Natural killer cell treated with Interleukin-12 subunit alpha and Interleukin-12 subunit beta and Interleukin-15 and Interleukin-18, amount 100 ng/mL, for 72 hours (primary cell): ENCODE measurements at regions not wholly inside any gene's neighbourhood (a gene's known extent, or its start where the extent isn't known, plus 50 kb on each side); places are given as distances from the start of the nearest gene placed in this dataset.

Experiments used
- ATAC-seq, 2 donors: fragments of 150-1000 bp; cut with Tn5 transposase in 1 of 2; sonication (Bioruptor Pico), chemical (Tn5 transposase) in 1 of 2; 2 replicates each; pipeline ENCODE4 v1.10.0; 2021
- DNase-seq: peaks from one replicate; pipeline ENCODE4 v3.0.0; 2022; ENCODE audit warnings: low spot score
- H3K27ac Mint-ChIP-seq, 2 donors: 1 replicate in 1 of 2; 2 replicates in 1 of 2; pipeline ENCODE4 v1.8.0; 2022; ENCODE audit warnings: mixed read lengths in 2 of 2, mild to moderate bottlenecking in 1 of 2, moderate library complexity in 1 of 2
- H3K27me3 Mint-ChIP-seq, 2 donors: 1 replicate in 1 of 2; 2 replicates in 1 of 2; pipeline ENCODE4 v1.8.0; 2022; ENCODE audit warnings: mixed read lengths in 2 of 2
- H3K36me3 Mint-ChIP-seq: one replicate; pipeline ENCODE4 v1.8.0; 2022; ENCODE audit warnings: mixed read lengths
- H3K4me1 Mint-ChIP-seq, 2 donors: 1 replicate in 1 of 2; 2 replicates in 1 of 2; pipeline ENCODE4 v1.8.0; 2022; ENCODE audit warnings: low read depth in 2 of 2, mixed read lengths in 2 of 2, mild to moderate bottlenecking in 1 of 2
- H3K4me3 Mint-ChIP-seq: one replicate; pipeline ENCODE4 v1.8.0; 2022; ENCODE audit warnings: mixed read lengths
- H3K9me3 Mint-ChIP-seq: 2 replicates; pipeline ENCODE4 v1.8.0; 2022; ENCODE audit warnings: mixed read lengths

- Mint-ChIP-seq H3K4me1 (no peaks in the 10 kb centered on the region), H3K9me3 (no peaks in the 10 kb centered on the region), H3K27ac (no peak overlapping the region), H3K27me3 (peaks cover 0 to 12% of the 10 kb centered on the region in 2 donors), H3K4me3 (no peak overlapping the region), H3K36me3 (no peaks in the 10 kb centered on the region)
- ATAC-seq = no peak
- no peak for DNase-seq
Observed at GRCh38 chr12:115722181-115722580, 555.3 kb downstream of the MED13L start.

- no peak overlapping the region for H3K27ac Mint-ChIP-seq
- peaks cover 2% of the 10 kb centered on the region for H3K9me3 Mint-ChIP-seq
- H3K36me3 Mint-ChIP-seq = no peaks in the 10 kb centered on the region
- H3K27me3 Mint-ChIP-seq = peaks cover 3% of the 10 kb centered on the region in 2 donors
- no peak overlapping the region for H3K4me3 Mint-ChIP-seq
- no peaks in the 10 kb centered on the region for H3K4me1 Mint-ChIP-seq
- DNase-seq (no peak), ATAC-seq (no peak)
Observed at GRCh38 chr12:115716551-115716950, 560.9 kb downstream of the MED13L start.

GRCh38 chr12:115712676-115713075 is 564.8 kb downstream of the MED13L start:
- H3K27ac Mint-ChIP-seq = no peak overlapping the region
- no peak for DNase-seq
- no peaks in the 10 kb centered on the region for H3K4me1 Mint-ChIP-seq
- no peaks in the 10 kb centered on the region for H3K36me3 Mint-ChIP-seq
- peaks cover 7% of the 10 kb centered on the region for H3K9me3 Mint-ChIP-seq
- H3K4me3 Mint-ChIP-seq = no peak overlapping the region
- H3K27me3 Mint-ChIP-seq = peaks cover 7 to 8% of the 10 kb centered on the region in 2 donors
- ATAC-seq = no peak

GRCh38 chr12:115710104-115710564 is 567.4 kb downstream of the MED13L start:
- Mint-ChIP-seq H3K9me3 (peaks cover 13% of the 10 kb centered on the region), H3K4me3 (no peak overlapping the region), H3K4me1 (no peaks in the 10 kb centered on the region), H3K27ac (no peak overlapping the region), H3K27me3 (peaks cover 7 to 8% of the 10 kb centered on the region in 2 donors), H3K36me3 (no peaks in the 10 kb centered on the region)
- DNase-seq = no peak
- ATAC-seq = no peak

- Mint-ChIP-seq H3K27me3 (peaks cover 7 to 8% of the 10 kb centered on the region in 2 donors), H3K36me3 (no peaks in the 10 kb centered on the region), H3K4me3 (no peak overlapping the region), H3K4me1 (no peaks in the 10 kb centered on the region), H3K27ac (no peak overlapping the region), H3K9me3 (peaks cover 13% of the 10 kb centered on the region)
- DNase-seq = no peak
- no peak for ATAC-seq
Observed at GRCh38 chr12:115709540-115710011, 567.9 kb downstream of the MED13L start.

GRCh38 chr12:115708801-115709200 is 568.7 kb downstream of the MED13L start:
- Mint-ChIP-seq H3K4me1 (no peaks in the 10 kb centered on the region), H3K4me3 (no peak overlapping the region), H3K27ac (no peak overlapping the region), H3K9me3 (peaks cover 13% of the 10 kb centered on the region), H3K36me3 (no peaks in the 10 kb centered on the region), H3K27me3 (peaks cover 5 to 7% of the 10 kb centered on the region in 2 donors)
- ATAC-seq (no peak), DNase-seq (no peak)

GRCh38 chr12:115700896-115701465 is 576.5 kb downstream of the MED13L start:
- H3K4me1 Mint-ChIP-seq = no peaks in the 10 kb centered on the region
- H3K27me3 Mint-ChIP-seq = peaks cover 2 to 5% of the 10 kb centered on the region in 2 donors
- H3K4me3 Mint-ChIP-seq = no peak overlapping the region
- no peak for ATAC-seq
- no peaks in the 10 kb centered on the region for H3K36me3 Mint-ChIP-seq
- DNase-seq = no peak
- H3K27ac Mint-ChIP-seq = no peak overlapping the region
- peaks cover 3% of the 10 kb centered on the region for H3K9me3 Mint-ChIP-seq

GRCh38 chr12:115700081-115700480 is 577.4 kb downstream of the MED13L start:
- DNase-seq (no peak), ATAC-seq (no peak)
- no peak overlapping the region for H3K4me3 Mint-ChIP-seq
- H3K9me3 Mint-ChIP-seq = no peaks in the 10 kb centered on the region
- no peaks in the 10 kb centered on the region for H3K36me3 Mint-ChIP-seq
- no peaks in the 10 kb centered on the region for H3K4me1 Mint-ChIP-seq
- H3K27ac Mint-ChIP-seq = no peak overlapping the region
- peaks cover 5 to 8% of the 10 kb centered on the region in 2 donors for H3K27me3 Mint-ChIP-seq

- DNase-seq = no peak
- H3K27me3 Mint-ChIP-seq = peaks cover 7 to 18% of the 10 kb centered on the region in 2 donors
- no peaks in the 10 kb centered on the region for H3K36me3 Mint-ChIP-seq
- ATAC-seq = no peak
- no peak overlapping the region for H3K4me3 Mint-ChIP-seq
- H3K27ac Mint-ChIP-seq = no peak overlapping the region
- no peaks in the 10 kb centered on the region for H3K9me3 Mint-ChIP-seq
- no peaks in the 10 kb centered on the region for H3K4me1 Mint-ChIP-seq
Observed at GRCh38 chr12:115698257-115698656, 579.2 kb downstream of the MED13L start.

GRCh38 chr12:115697340-115697739 is 580.2 kb downstream of the MED13L start:
- DNase-seq (no peak), ATAC-seq (no peak)
- no peaks in the 10 kb centered on the region for H3K9me3 Mint-ChIP-seq
- H3K36me3 Mint-ChIP-seq = no peaks in the 10 kb centered on the region
- H3K4me3 Mint-ChIP-seq = no peak overlapping the region
- H3K27me3 Mint-ChIP-seq = peaks cover 7 to 18% of the 10 kb centered on the region in 2 donors
- no peak overlapping the region for H3K27ac Mint-ChIP-seq
- no peaks in the 10 kb centered on the region for H3K4me1 Mint-ChIP-seq

- Mint-ChIP-seq H3K4me3 (no peak overlapping the region), H3K27ac (no peak overlapping the region)
Observed at GRCh38 chr12:115694564-115694963, 582.9 kb downstream of the MED13L start.

GRCh38 chr12:115693970-115694369 is 583.5 kb downstream of the MED13L start:
- no peak overlapping the region for H3K4me3 Mint-ChIP-seq
- no peak overlapping the region for H3K27ac Mint-ChIP-seq
- ATAC-seq (no peak), DNase-seq (no peak)
- peaks cover 3% of the 10 kb centered on the region for H3K9me3 Mint-ChIP-seq
- no peaks in the 10 kb centered on the region for H3K36me3 Mint-ChIP-seq
- no peaks in the 10 kb centered on the region for H3K4me1 Mint-ChIP-seq
- H3K27me3 Mint-ChIP-seq = peaks cover 6 to 27% of the 10 kb centered on the region in 2 donors

More at GRCh38 chr12:115694564-115694963, 582.9 kb downstream of the MED13L start:
- ATAC-seq (no peak), DNase-seq (no peak)
- Mint-ChIP-seq H3K9me3 (peaks cover 3% of the 10 kb centered on the region), H3K4me1 (no peaks in the 10 kb centered on the region), H3K27me3 (peaks cover 8 to 25% of the 10 kb centered on the region in 2 donors), H3K36me3 (no peaks in the 10 kb centered on the region)

GRCh38 chr12:115691123-115691522 is 586.4 kb downstream of the MED13L start:
- no peaks in the 10 kb centered on the region for H3K36me3 Mint-ChIP-seq
- no peak overlapping the region for H3K4me3 Mint-ChIP-seq
- peaks cover 9 to 40% of the 10 kb centered on the region in 2 donors for H3K27me3 Mint-ChIP-seq
- no peak for ATAC-seq
- peaks cover 3% of the 10 kb centered on the region for H3K9me3 Mint-ChIP-seq
- H3K27ac Mint-ChIP-seq = no peak overlapping the region
- no peaks in the 10 kb centered on the region for H3K4me1 Mint-ChIP-seq
- DNase-seq = no peak

GRCh38 chr12:115687094-115687493 is 590.4 kb downstream of the MED13L start:
- peaks cover 10% of the 10 kb centered on the region for H3K9me3 Mint-ChIP-seq
- no peaks in the 10 kb centered on the region for H3K4me1 Mint-ChIP-seq
- H3K4me3 Mint-ChIP-seq = no peak overlapping the region
- ATAC-seq (no peak), DNase-seq (no peak)
- peaks cover 7 to 22% of the 10 kb centered on the region in 2 donors for H3K27me3 Mint-ChIP-seq
- no peaks in the 10 kb centered on the region for H3K36me3 Mint-ChIP-seq
- H3K27ac Mint-ChIP-seq = no peak overlapping the region
